ENCODE measurements at regions not wholly inside any gene's neighbourhood (a gene's known extent, or its start where the extent isn't known, plus 50 kb on each side); places are given as distances from the start of the nearest gene placed in this dataset.
"Not testable (repeated sequence)": the region's sequence is repeated elsewhere in the genome, so short reads cannot be mapped to it uniquely, and the experiment has no call there.

DNA sequence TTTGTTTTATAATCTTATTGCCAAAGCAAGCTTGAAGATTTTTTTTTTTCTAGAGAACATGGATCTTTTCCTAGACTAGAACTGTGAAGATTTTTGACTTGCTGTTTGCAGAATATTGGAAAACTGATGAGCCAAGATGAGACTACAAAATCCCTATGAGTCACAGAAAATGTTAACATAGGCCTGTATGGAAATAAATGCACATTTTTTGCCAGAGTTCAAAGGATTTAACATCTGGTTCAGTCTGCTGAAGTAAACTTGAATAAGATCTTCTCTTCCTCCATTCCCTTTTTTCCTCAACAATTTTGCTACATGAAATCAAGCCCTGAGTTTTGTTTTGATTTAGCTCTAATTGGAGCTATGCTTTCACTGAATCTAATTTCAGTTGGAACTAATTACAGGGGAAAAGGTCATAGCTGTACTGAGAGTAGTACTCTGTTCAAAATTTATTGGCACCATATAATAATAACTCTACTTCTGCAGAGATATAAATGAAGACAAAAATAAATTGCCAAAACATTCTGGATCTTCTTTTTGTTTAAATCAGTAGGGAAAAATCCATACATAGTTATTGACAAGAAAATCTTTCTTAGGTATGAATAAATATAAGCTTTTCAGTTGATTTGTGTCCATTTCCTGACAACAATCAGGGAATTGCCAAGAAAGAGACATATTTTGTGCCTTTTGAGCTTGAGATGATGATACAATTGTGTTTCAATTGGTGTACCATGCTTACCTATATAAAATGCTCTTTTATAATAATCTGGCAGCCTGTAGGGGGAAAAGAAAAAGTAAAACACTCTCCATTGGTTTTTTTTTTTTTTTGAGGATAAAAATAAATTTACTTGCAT, 387.5 kb upstream of the GOT2 start:
- no peak for DNase-seq

- no peak for DNase-seq
These were observed 382.6 kb upstream of the GOT2 start for GRCh38 chr16:59116744-59117143.

DNA sequence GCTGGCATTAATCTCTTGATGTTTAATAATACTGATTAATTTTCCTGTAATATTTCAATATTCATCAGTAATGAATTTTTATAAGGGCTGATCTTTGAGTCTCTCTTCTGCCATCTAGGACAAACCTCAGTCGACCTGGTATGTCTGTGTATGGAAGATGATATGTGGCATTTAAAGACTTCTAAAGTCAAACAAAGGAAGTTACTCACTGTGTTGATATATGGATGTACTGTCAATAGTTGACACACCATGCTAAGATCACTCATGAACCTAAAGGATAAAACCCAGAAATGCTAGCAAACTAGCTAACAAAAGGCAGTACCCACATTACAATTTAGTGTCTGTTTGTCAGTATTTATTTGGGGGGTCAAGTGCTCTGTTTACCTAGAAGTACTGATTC, 380.7 kb upstream of the GOT2 start:
- no peak for DNase-seq

GRCh38 chr16:59113004-59113670, 379.0 kb upstream of the GOT2 start:
- DNase-seq = no peak

DNA sequence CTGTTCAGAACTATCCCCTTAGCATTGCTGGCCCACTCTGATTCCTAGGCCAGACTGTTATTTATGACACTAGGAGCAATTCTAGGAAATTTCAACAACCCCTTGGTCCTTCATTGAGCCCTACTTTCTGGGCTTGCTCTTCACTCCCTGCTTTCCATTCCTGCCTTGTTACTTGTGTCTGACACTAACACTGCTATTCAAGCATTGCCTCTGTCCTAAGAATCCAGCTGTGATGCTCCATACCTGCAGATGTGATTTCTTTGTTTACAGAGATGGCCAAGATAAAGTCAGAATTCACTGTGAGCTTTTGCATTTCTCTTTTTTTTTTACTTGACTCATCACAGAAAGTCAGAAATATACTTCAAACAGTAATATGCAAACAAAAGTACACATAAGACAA, 377.2 kb upstream of the GOT2 start:
- no peak for DNase-seq

GRCh38 chr16:59108374-59108773, 374.3 kb upstream of the GOT2 start:
- DNase-seq = no peak

- not testable (repeated sequence) for DNase-seq
These were observed 362.6 kb upstream of the GOT2 start for GRCh38 chr16:59096682-59097081.

- no peak for DNase-seq
These were observed 356.4 kb upstream of the GOT2 start for GRCh38 chr16:59090541-59090940.

GRCh38 chr16:59088431-59088830, 354.3 kb upstream of the GOT2 start:
- DNase-seq = no peak

DNA sequence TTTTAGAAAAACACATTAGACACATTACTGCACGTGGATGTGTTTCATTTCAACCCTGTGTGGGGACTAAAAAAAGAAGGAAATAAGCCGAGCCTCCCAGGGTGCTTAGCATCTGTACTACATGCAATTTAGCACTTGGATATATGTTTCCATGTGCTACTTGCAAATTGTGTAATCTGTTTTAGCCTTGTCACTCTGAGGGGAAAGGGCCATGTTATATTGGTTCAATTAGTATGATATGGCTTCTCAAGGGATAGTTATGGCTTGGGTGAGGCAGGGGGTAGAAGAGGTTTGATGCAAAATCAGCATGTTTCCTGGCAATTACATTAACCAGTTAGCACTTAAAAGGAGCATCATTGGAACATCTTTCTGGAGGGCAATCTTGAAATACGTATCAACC, 353.5 kb upstream of the GOT2 start:
- DNase-seq = no peak

DNA sequence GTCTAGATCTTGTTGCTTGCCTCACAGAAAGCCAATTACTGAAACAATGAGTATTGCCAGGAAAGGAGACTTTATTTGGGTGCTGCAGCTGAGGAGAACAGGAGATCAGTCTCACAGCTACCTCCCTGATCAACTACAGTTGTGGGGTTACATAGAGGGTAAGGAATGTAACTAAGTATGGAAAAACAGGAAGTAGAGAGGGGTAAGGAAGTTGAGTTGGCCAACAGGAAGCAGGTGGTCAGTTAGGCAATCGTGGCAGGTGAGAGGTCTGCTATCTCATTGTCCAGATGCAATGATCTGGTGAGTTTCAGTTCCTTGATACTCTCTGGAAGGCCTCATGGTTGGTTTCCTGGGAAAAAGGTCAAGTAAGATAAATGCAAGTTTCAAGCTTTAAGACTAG, 333.1 kb upstream of the GOT2 start:
- no peak for DNase-seq

- no peak for DNase-seq
These were observed 326.1 kb upstream of the GOT2 start for GRCh38 chr16:59060207-59060606.

DNA sequence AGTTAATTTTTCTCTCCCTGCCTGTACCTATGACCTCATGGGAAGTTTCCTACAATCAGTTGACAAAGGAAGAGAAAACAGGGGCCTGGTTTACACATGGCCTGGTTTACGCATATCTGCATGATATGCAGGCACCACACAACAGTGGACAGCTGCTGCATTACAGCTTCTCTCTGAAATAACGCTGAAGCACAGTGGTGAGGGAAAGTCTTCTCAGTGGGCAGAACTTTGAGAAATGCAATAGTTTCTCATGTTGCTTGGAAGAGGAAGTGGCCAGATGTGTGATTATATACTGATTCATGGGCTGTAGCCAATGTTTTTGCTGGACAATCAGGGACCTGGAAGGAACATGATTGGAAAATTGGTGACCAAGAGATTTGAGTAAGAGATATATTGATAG, 324.1 kb upstream of the GOT2 start:
- DNase-seq = no peak

GRCh38 chr16:59053911-59054310, 319.8 kb upstream of the GOT2 start:
- DNase-seq = no peak

DNA sequence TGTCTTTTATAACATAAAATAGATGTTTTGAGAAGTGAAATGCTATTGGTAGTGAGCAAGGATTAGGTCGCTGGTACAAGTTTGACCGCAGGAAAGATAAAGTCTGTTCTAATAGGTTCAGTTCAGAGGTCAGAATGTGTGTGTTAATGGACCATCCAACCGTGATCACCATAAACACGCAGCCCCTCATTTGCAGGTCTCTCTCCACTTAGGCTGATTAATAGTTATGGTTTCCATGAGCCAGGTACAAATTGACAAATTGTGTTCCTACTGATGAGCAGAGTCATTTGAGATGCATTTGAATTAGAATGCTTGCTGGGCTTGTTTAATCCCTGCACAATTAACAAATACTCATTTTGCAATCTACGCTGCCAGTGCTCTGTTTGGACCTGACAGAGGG, 318.1 kb upstream of the GOT2 start:
- DNase-seq = no peak

DNA sequence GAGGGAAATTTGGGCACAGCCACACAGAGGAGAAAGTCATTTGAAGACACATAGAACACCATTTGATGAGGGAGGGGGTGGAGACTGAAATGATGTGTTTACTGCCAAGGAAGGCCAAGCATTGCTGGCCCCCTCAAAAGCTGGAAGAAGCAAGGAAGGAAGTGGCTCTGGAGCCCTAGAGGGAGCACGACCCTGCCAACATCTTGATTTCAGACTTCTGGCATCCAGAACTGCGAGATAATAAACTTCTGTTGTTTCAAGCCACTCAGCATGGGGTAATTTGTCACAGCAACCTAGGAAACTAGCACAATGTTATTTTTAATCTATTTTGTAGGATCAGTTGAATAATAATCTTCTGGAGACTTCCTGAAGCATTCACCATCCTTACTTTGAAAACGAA, 314.8 kb upstream of the GOT2 start:
- DNase-seq = no peak

DNA sequence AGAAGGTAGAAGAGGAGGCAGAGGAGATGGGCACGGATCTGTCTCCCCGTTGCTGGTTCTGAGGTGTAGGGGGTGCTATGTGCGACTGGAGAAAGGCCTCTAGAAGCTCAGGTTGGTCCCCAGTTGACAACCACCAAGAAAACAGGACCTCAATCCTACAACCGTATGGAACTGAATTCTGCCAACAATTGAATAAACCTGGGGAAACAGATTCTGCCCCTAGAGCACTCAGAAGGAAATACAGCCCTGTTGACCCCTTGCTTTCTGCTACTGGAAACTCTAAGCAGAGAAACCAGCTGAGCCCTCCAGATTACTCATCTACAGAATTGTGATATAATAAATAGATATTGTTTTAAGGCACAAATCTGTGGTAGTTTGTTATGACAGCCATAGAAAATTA, 313.0 kb upstream of the GOT2 start:
- no peak for DNase-seq

- no peak for DNase-seq
These were observed 312.2 kb upstream of the GOT2 start for GRCh38 chr16:59046335-59046734.

GRCh38 chr16:59045501-59045900, 311.4 kb upstream of the GOT2 start:
- no peak for DNase-seq

- no peak for DNase-seq
These were observed 310.5 kb upstream of the GOT2 start for GRCh38 chr16:59044616-59045015.

- no peak for DNase-seq
These were observed 308.2 kb upstream of the GOT2 start for GRCh38 chr16:59042301-59042700.

DNA sequence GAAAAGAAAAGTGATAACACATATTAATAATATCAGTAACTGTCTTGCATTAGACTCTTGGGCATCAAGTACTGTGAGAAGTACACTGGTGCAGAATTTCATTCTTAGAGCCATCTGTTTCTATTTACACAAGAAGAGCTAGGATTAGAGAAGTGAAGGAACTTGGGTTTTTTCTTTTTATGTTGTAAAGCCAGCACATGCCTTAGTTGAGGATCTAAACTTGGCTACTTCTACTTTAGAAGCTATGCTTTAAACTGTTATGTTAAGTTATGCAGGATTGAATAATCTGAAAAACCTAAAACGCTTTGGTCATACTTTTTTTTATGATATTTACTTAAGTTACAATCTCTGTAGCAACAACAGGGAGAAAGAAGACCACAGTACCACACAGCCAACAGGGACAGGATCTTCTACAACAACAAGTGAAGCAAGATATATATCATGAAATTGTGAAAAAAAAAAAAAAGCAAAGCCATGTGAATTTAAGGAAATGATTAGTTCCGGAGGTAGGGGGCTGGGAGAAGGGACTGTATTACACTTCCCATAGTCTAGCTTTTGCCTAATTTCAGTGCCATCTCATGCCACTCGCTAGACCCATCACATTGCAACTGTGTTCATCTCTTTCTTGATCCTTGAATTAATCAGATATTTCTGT, 305.1 kb upstream of the GOT2 start:
- DNase-seq = no peak

DNA sequence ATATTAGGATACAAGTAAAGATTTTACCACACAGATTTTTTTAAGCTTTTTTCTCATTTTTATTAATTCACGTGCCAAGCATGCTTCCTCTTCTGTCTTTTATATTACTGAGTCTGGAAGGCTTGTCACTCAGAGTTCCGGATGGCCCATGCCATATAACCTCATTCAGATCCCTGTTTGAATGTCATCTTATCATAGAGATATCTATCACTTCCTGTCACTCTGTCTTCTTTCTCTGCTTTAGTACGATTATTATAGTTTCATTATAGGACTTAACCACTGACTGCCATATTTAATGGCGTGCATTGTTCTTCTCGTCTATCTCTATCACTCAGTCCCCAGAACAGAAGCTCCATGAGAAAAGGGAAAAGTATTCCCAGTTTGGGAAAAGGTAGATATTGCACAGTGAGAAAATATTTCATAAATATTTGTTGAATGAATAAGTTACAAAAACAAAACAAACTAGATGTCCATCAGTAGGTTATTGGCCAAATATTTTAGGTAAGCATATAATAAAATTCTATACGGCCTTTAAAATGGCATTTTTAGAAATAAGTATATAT, 296.9 kb upstream of the GOT2 start:
- DNase-seq = no peak

DNA sequence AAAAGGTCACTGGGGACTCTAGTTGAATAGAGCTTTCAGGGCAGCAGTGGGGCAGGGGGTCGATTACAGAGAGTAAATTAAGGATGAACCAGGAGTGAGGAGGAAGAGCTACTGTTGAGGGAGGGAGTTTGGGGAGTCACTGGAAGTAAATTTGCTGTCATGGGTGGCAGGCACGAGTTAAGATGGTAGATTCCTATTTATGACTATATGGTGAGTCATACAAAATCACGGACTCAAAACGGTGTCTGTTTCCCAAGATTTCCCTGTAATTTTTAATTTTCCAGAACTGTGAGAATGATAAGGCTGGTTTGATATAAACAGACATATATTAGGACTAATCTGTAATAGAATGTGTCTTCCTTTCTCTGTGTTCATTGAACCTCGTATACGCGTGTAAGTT, 287.6 kb upstream of the GOT2 start:
- DNase-seq = no peak

Measured in NCI-H1092 treated with DMSO at 0.1 percent for 48 hours (cell line).